ENCODE measurements at regions not wholly inside any gene's neighbourhood (a gene's known extent, or its start where the extent isn't known, plus 50 kb on each side); places are given as distances from the start of the nearest gene placed in this dataset.

- no peak overlapping the region for H3K4me2 ChIP-seq (ENCODE audit: low read length)
These were observed 325.8 kb upstream of the B3GAT1 start for GRCh38 chr11:134737563-134738510.

More at GRCh38 chr11:134737563-134738510, 325.8 kb upstream of the B3GAT1 start:
- ATAC-seq (no peak), DNase-seq (ENCODE audit: low read depth, low spot score) (no peak)
- no peak overlapping the region for H3K27ac ChIP-seq (ENCODE audit: low read depth, low read length)
- ChIA-PET RAD21 (ENCODE audit: low non-redundant PET in 1 of 2, low total read pairs in 2 of 2, uncharacterized antibody in 2 of 2, unreplicated experiment in 2 of 2) (no interaction called here), CTCF (no interaction called here), POLR2A (no interaction called here)
- H3K9me3 ChIP-seq (ENCODE audit: control insufficient read depth in 1 of 2, insufficient read depth in 1 of 2, low read depth in 1 of 2, low read length in 2 of 2): no peaks in the 10 kb centered on the region
- H3K9me2 ChIP-seq (ENCODE audit: insufficient read depth): no peaks in the 10 kb centered on the region
- no peaks in the 10 kb centered on the region; the same call in 1 of the 2 replicates for H3K27me3 ChIP-seq (ENCODE audit: insufficient read depth, low read length)
- H3K9ac ChIP-seq (ENCODE audit: low read length): no peak overlapping the region
- H3K79me2 ChIP-seq (ENCODE audit: insufficient read depth, low read length): no peaks in the 10 kb centered on the region
- BruUV-seq (replicated peaks): no TSS peak
- H3K4me1 ChIP-seq (ENCODE audit: control insufficient read depth in 1 of 2, insufficient read depth in 2 of 2, low read length in 2 of 2): no peaks in the 10 kb centered on the region
- no peaks in the 10 kb centered on the region for H3K36me3 ChIP-seq (ENCODE audit: control insufficient read depth in 1 of 2, insufficient read depth in 2 of 2, low read length in 2 of 2)
- no peak overlapping the region for H3K4me3 ChIP-seq (replicated peaks in 1 of 2; ENCODE audit: low read depth in 1 of 2, low read length in 2 of 2)
- no peak for TF ChIP-seq YY1 (IDR thresholded peaks at IDR 0.05; ENCODE audit: extremely low read depth, insufficient replicate concordance, low read depth, low read length)
- TF ChIP-seq CBX3 (IDR thresholded peaks at IDR 0.05; ENCODE audit: low read depth): no peak
- TF ChIP-seq ZNF274 (IDR thresholded peaks at IDR 0.05; ENCODE audit: low read depth, low read length): no peak
- no peak for TF ChIP-seq SIN3A (IDR thresholded peaks at IDR 0.05; ENCODE audit: low read depth)
- no peak for TF ChIP-seq EZH2 (IDR thresholded peaks at IDR 0.05)
- no peak for TF ChIP-seq CEBPB (IDR thresholded peaks at IDR 0.05; ENCODE audit: low read depth)
- no peak for TF ChIP-seq EGR1 (IDR thresholded peaks at IDR 0.05; ENCODE audit: low read depth)
- no peak for TF ChIP-seq CTCF (IDR thresholded peaks at IDR 0.05 in 2 of 3, conservative IDR thresholded peaks at IDR 0.05 in 1 of 3; ENCODE audit: borderline replicate concordance in 1 of 3, insufficient read depth in 1 of 3, low read depth in 2 of 3, low read length in 2 of 3)
- intact Hi-C loops (cut with micrococcal nuclease): no loop called here
- H2AFZ ChIP-seq (ENCODE audit: low read depth, low read length, poor library complexity, severe bottlenecking): no peak overlapping the region
- no peaks in the 10 kb centered on the region for H4K20me1 ChIP-seq (ENCODE audit: insufficient read depth)

All from HCT116 (cell line).